HL-60 (cell line): ENCODE measurements at regions not wholly inside any gene's neighbourhood (a gene's known extent, or its start where the extent isn't known, plus 50 kb on each side); places are given as distances from the start of the nearest gene placed in this dataset.

Source experiments
- DNase-seq, 2 experiments: peaks; one replicate each; pipeline ENCODE4 v3.0.0-alpha.2; 2010 to 2020; ENCODE audit warnings: low read depth in 1 of 2, low spot score in 1 of 2
- H3K27ac ChIP-seq: fragments of 250-450 bp; sonication (Bioruptor Pico); replicated peaks from 2 replicates; pipeline ENCODE4 v1.5.1; 2020; ENCODE audit warnings: mild to moderate bottlenecking, moderate library complexity
- H3K27me3 ChIP-seq: fragments of 250-450 bp; sonication (Bioruptor Pico); 2 replicates; pipeline ENCODE4 v1.5.1; 2021; ENCODE audit warnings: mild to moderate bottlenecking, moderate library complexity; ENCODE audit not compliant: insufficient read depth, poor library complexity, severe bottlenecking
- H3K4me3 ChIP-seq: replicated peaks from 2 replicates; pipeline ENCODE4 v1.5.1; 2011; ENCODE audit warnings: mild to moderate bottlenecking, control low read depth, low read length; ENCODE audit not compliant: insufficient read depth
- GABPA ChIP-seq: IDR thresholded peaks from 2 replicates; pipeline ENCODE4 v1.6.1; 2012; ENCODE audit warnings: low read depth
- POLR2AphosphoS5 ChIP-seq: IDR thresholded peaks from 2 replicates; pipeline ENCODE4 v1.6.1; 2012; ENCODE audit warnings: low read depth
- REST ChIP-seq: IDR thresholded peaks from 2 replicates; pipeline ENCODE4 v1.6.1; 2012; ENCODE audit warnings: low read depth; ENCODE audit not compliant: insufficient replicate concordance
- SPI1 ChIP-seq: IDR thresholded peaks from 2 replicates; pipeline ENCODE4 v1.6.1; 2012; ENCODE audit warnings: low read depth, mild to moderate bottlenecking, borderline replicate concordance
- TF ChIP-seq, protein P1 (sequence below): IDR thresholded peaks from one replicate; pipeline ENCODE4 v1.5.1; 2011; ENCODE audit warnings: low read length, control low read depth, inconsistent platforms; ENCODE audit not compliant: insufficient read depth

DNA sequence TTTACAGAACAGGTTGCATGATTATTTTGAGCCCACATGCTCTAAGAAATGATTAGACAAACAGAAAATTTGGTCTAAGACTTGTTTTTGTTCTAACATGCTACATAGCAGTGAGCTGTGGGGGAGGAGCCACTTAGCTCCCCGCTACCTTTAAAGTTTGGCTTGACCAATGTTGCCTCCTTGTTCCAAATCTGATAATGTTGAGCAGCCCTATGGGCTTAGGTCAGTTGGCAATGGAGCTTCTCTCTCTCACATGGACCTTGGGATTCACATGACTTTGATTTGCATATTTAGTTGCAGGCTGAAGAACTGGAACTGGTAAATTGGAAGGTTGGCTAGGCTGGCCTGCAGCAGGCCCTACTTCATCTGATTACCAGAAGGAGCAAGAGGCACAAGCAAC, 116.4 kb downstream of the EBLN2 start:
- peaks cover 3% of the 10 kb centered on the region for H3K27me3 ChIP-seq
- H3K4me3 ChIP-seq = no peak overlapping the region
- TF ChIP-seq SPI1 = no peak
- no peak for TF ChIP-seq GABPA
- TF ChIP-seq POLR2AphosphoS5 = no peak
- TF ChIP-seq, protein P1, sequence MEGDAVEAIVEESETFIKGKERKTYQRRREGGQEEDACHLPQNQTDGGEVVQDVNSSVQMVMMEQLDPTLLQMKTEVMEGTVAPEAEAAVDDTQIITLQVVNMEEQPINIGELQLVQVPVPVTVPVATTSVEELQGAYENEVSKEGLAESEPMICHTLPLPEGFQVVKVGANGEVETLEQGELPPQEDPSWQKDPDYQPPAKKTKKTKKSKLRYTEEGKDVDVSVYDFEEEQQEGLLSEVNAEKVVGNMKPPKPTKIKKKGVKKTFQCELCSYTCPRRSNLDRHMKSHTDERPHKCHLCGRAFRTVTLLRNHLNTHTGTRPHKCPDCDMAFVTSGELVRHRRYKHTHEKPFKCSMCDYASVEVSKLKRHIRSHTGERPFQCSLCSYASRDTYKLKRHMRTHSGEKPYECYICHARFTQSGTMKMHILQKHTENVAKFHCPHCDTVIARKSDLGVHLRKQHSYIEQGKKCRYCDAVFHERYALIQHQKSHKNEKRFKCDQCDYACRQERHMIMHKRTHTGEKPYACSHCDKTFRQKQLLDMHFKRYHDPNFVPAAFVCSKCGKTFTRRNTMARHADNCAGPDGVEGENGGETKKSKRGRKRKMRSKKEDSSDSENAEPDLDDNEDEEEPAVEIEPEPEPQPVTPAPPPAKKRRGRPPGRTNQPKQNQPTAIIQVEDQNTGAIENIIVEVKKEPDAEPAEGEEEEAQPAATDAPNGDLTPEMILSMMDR = no peak
- TF ChIP-seq REST = no peak
- no peak overlapping the region for H3K27ac ChIP-seq
- DNase-seq = no peak

- no peak overlapping the region for H3K27ac ChIP-seq
- TF ChIP-seq, protein P1 = no peak
- TF ChIP-seq REST (no peak), GABPA (no peak), POLR2AphosphoS5 (no peak), SPI1 (no peak)
Observed at GRCh38 chr3:73179601-73180000, 118.1 kb downstream of the EBLN2 start.

DNA sequence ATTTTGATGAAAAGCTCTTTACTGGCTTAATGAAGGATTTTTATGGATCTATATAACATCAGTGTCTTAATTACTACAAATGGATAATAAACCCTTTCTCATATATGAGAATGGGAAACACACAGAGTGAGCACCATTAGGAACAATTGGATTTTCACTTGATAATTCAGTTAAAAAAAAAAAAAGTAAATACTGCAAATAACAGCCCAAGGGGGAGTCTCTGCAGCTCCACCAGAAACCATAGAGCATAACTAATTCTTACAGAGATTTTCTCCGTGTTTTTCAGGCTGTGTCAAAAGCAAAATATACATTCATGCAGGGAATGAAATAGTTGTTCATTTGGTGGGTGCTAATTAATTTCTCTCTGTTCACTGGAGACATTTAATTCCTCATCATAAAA, 125.3 kb downstream of the EBLN2 start:
- Histone ChIP-seq H3K4me3 (no peak overlapping the region), H3K27ac (no peak overlapping the region), H3K27me3 (peaks cover 6% of the 10 kb centered on the region)
- TF ChIP-seq POLR2AphosphoS5 (no peak), SPI1 (no peak), GABPA (no peak), REST (no peak)
- TF ChIP-seq, protein P1 = no peak
- DNase-seq = no peak

More at GRCh38 chr3:73179601-73180000, 118.1 kb downstream of the EBLN2 start:
- DNase-seq = no peak
- H3K27me3 ChIP-seq = peaks cover 3% of the 10 kb centered on the region
- H3K4me3 ChIP-seq = no peak overlapping the region
